Heart right ventricle (tissue), 16 donors: ENCODE measurements at regions not wholly inside any gene's neighbourhood (a gene's known extent, or its start where the extent isn't known, plus 50 kb on each side); places are given as distances from the start of the nearest gene placed in this dataset.

Experiments
- ATAC-seq, 8 donors: fragments of 200-7000 bp; cut with Tn5 transposase; one replicate each; pipeline ENCODE4 v1.9.1; 2020; ENCODE audit warnings: mild to moderate bottlenecking in 8 of 8, moderate library complexity in 8 of 8, moderate number of reproducible peaks in 1 of 8
- DNase-seq, 2 donors: peaks; one replicate each; pipeline ENCODE4 v3.0.0-alpha.2; 2020
- H3K27ac ChIP-seq, 10 donors: fragments of 200-600 bp; sonication (generic) in 2 of 10; one replicate each; pipeline versions ENCODE4 v1.5.0 to v1.8.0; 2020 to 2022; ENCODE audit warnings: mild to moderate bottlenecking in 3 of 10
- H3K27me3 ChIP-seq, 7 donors: fragments of 200-600 bp; one replicate each; pipeline ENCODE4 v1.8.0; 2021 to 2022; ENCODE audit warnings: mild to moderate bottlenecking in 2 of 7
- H3K36me3 ChIP-seq, 9 donors: fragments of 200-600 bp; sonication (generic) in 1 of 9; one replicate each; pipeline versions ENCODE4 v1.5.0 to v1.8.0; 2020 to 2022; ENCODE audit warnings: mild to moderate bottlenecking in 2 of 9
- H3K4me1 ChIP-seq, 9 donors: fragments of 200-600 bp; sonication (generic) in 1 of 9; one replicate each; pipeline versions ENCODE4 v1.5.0 to v1.8.0; 2020 to 2022; ENCODE audit warnings: mild to moderate bottlenecking in 4 of 9
- H3K4me3 ChIP-seq, 10 donors: fragments of 200-600 bp; sonication (generic) in 2 of 10; one replicate each; pipeline versions ENCODE4 v1.5.0 to v1.8.0; 2020 to 2022; ENCODE audit warnings: mild to moderate bottlenecking in 7 of 10, moderate library complexity in 2 of 10
- H3K9me3 ChIP-seq, 11 donors: fragments of 200-600 bp in 10 of 11; sonication (generic) in 2 of 11; one replicate each; pipeline versions ENCODE4 v1.5.0 to v1.8.0; 2013 to 2022; ENCODE audit warnings: mild to moderate bottlenecking in 2 of 11, control low read depth in 1 of 11, moderate library complexity in 1 of 11
- WGBS, 2 donors: extraction: QIAGEN DNeasy Blood & Tissue Kit; methylation state at CpG; one replicate each; pipeline ENCODE4 v1.1.7; 2013; ENCODE audit warnings: inconsistent platforms in 1 of 2; 5-methylcytosine and 5-hydroxymethylcytosine counted together
- intact Hi-C, 10 donors: fragments of 100-400 bp; cut with DNase I; formaldehyde crosslinking; loops; one replicate each; pipeline versions ENCODE4 v1.11.1 to v1.14.2; 2022
- TF ChIP-seq, protein P1 (sequence below), 9 donors: fragments of 200-600 bp; sonication (generic) in 2 of 9; IDR thresholded peaks; one replicate each; pipeline versions ENCODE4 v1.5.0 to v1.8.0; 2021 to 2022; ENCODE audit warnings: antibody characterized with exemption in 9 of 9, mild to moderate bottlenecking in 5 of 9, moderate library complexity in 1 of 9
- donor health status: Arrhythmogenic right ventricular cardiomyopathy.
- donor health status: ischemic (EF 13 %, LVEDD 7.1; RV severe dilation, severe dysfunction).
- donor health status: healthy with polysubstance abuse.
- donor health status: DM: no; HTN: yes; CAD: no.
- donor health status: DM: no; HTN: no; CAD: no.
- donor health status: ischemic (EF 25% LVEDD 6.9; RV normal size, moderate dysfunction).
- donor health status: ischemic (EF 25% LVEDD 5.7; RV mildly dilated, moderate dysfunction).
- donor health status: healthy.
- donor health status: DM: yes; HTN: yes; CAD: no.
- donor health status: Ischemic cardiomyopathy.
- donor health status: ischemic (EF 35%, LVEDD 5.7; RV mildly dilated, moderate dysfunction).
- donor health status: nonischemic (EF 11% LVEDD 7.7; RV severe dilation, severe dysfunction).
- donor health status: DM: yes; HTN: yes; CAD: no.
- donor health status: PGD.
- donor health status: ischemic (EF 29% LVEDD 5.4; RV normal size, mild dysfunction).
- donor health status: nonischemic (EF 23%, LVEDD 6.1; RV moderate dilation, normal function).

DNA sequence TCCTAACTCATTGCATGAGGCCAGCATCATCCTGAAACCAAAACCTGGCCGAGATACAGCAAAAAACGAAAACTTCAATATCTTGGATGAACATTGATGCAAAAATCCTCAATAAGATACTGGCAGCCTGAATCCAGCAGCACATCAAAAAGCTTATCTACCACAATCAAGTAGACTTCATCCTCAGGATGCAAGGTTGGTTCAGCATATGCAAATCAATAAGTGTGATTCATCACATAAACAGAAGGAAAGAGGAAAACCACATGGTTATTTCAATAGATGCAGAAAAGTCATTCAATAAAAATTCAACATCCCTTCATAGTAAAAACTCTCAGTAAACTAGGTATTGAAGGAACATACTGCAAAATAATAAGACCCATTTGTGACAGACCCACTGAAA is 56.5 kb upstream of the PPFIA2 start:
- intact Hi-C loops: no loop called here
- no peak overlapping the region for H3K4me3 ChIP-seq
- ATAC-seq: no peak
- TF ChIP-seq, protein P1, sequence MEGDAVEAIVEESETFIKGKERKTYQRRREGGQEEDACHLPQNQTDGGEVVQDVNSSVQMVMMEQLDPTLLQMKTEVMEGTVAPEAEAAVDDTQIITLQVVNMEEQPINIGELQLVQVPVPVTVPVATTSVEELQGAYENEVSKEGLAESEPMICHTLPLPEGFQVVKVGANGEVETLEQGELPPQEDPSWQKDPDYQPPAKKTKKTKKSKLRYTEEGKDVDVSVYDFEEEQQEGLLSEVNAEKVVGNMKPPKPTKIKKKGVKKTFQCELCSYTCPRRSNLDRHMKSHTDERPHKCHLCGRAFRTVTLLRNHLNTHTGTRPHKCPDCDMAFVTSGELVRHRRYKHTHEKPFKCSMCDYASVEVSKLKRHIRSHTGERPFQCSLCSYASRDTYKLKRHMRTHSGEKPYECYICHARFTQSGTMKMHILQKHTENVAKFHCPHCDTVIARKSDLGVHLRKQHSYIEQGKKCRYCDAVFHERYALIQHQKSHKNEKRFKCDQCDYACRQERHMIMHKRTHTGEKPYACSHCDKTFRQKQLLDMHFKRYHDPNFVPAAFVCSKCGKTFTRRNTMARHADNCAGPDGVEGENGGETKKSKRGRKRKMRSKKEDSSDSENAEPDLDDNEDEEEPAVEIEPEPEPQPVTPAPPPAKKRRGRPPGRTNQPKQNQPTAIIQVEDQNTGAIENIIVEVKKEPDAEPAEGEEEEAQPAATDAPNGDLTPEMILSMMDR (IDR thresholded peaks at IDR 0.05): no peak
- 56 to 84% methylated on average over 2 of the region's 2 CpGs for WGBS, 2 donors
- peaks cover 0 to 22% (median 2%) of the 10 kb centered on the region in 11 donors for H3K9me3 ChIP-seq
- H3K27me3 ChIP-seq: peaks cover 0 to 20% (median 0%) of the 10 kb centered on the region in 7 donors
- peaks cover 0 to 10% (median 0%) of the 10 kb centered on the region in 9 donors for H3K4me1 ChIP-seq
- no peak overlapping the region for H3K27ac ChIP-seq
- DNase-seq: no peak
- H3K36me3 ChIP-seq: no peaks in the 10 kb centered on the region

DNA sequence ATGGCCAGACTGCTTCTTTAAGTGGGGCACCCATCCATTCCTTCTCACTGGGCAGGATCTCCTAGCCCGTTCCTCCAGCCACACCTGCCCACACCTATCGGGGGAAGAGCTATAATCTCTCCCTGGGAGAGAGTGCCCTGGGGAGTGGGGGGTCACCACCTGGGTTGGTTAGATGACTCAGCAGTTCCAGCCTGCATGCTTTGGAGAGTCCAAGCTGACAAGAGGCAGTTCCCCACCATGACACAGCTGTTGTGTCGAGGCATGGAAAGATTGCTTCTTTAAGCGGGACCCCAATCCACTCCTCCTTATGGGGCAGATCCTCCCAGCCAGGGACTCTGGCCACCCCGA is 52.6 kb upstream of the PPFIA2 start:
- H3K27me3 ChIP-seq: peaks cover 0 to 20% (median 0%) of the 10 kb centered on the region in 7 donors
- DNase-seq (no peak), ATAC-seq (no peak)
- H3K4me3 ChIP-seq: no peak overlapping the region
- 87 to 88% methylated on average over 5 of the region's 5 CpGs for WGBS, 2 donors
- intact Hi-C loops: no loop called here
- H3K4me1 ChIP-seq: peaks cover 0 to 20% (median 0%) of the 10 kb centered on the region in 9 donors
- peaks cover 0 to 15% (median 0%) of the 10 kb centered on the region in 11 donors for H3K9me3 ChIP-seq
- no peak overlapping the region for H3K27ac ChIP-seq
- TF ChIP-seq, protein P1 (IDR thresholded peaks at IDR 0.05): no peak
- no peaks in the 10 kb centered on the region for H3K36me3 ChIP-seq

DNA sequence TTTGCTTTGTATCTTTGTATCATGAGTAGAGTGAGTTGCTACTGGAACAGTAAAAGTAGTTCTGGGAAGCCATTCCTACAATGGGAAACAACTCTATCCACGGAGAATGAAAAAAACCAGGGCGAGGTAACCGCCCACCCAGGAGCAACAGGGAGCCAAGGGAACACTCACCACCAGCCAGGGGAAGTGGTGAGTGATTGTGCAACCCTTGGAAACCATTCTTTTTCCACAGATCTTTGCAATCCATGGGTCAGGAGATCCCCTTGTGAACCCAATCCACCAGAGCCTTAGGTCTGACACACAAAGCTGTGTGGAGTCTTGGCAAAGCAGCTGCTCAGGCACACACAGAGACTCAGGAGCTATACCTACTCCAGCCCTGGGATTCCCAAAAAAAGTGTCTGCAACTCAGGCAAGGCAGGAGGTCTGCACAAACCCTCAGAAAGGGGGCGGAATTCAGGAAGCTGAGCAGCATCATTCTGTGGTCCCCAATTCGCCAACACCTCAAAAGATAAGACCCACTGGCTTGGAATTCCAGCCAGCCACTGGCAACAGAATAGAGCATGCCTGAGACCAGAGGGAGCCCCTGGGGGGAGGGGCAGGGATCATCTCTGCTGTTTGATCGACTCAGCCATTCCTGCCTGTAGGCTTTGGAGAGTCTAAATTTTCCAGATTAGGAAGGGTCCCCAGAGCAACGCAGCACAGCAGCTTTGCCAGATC is 52.1 kb upstream of the PPFIA2 start:
- Histone ChIP-seq H3K27me3 (peaks cover 0 to 20% (median 0%) of the 10 kb centered on the region in 7 donors), H3K9me3 (peaks cover 0 to 10% (median 0%) of the 10 kb centered on the region in 11 donors), H3K4me3 (no peak overlapping the region), H3K4me1 (peaks cover 0 to 20% (median 0%) of the 10 kb centered on the region in 9 donors), H3K36me3 (no peaks in the 10 kb centered on the region), H3K27ac (no peak overlapping the region)
- ATAC-seq: peak in 1 of 8 donors; percentile 69
- intact Hi-C loops: no loop called here
- WGBS, 2 donors: 85% methylated on average over 7 of the region's 7 CpGs
- TF ChIP-seq, protein P1 (IDR thresholded peaks at IDR 0.05): no peak
- no peak for DNase-seq

DNA sequence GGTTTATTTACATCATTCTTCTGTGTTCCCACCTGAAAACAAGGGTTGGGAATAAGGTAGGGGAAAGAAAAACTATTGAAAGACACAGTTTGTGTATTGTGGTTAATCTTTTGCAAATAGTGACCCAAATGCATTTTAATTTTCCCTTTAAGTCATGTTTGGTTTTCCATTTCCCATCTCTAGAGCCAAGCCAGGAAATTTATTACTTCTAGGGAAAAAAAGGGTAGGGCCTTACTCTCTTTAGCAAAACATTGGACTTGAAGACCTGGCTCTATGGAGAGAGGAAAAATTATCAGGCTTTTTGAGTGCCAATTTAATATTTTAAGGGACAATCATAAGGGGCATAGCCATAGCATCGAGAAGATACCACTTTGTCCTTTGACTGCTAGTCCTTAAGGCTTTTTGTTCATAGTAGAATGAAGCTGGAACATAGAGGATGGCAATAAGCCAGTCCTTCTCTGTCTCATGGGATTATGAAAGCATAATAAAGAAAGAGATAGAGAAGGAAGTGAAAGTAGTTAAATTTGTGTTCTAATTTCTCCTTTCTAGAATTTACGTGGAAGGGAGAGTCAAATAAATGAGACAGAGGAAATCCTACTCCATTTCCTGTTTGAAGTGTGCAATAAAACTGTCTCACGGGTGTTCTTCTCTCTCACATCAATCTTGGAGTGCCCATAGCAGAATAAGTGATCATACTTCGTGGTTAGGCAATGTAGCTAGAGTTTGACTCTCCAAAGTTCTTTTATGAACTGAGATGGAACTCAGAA is 50.9 kb upstream of the PPFIA2 start:
- TF ChIP-seq, protein P1 (IDR thresholded peaks at IDR 0.05): no peak
- ATAC-seq: peak in 1 of 8 donors; percentile 4
- Histone ChIP-seq H3K9me3 (peaks cover 0 to 16% (median 0%) of the 10 kb centered on the region in 11 donors), H3K4me1 (peaks cover 0 to 20% (median 0%) of the 10 kb centered on the region in 9 donors), H3K27me3 (peaks cover 0 to 20% (median 0%) of the 10 kb centered on the region in 7 donors), H3K4me3 (no peak overlapping the region), H3K27ac (peak overlapping the region in 1 of 10 donors; percentile 31), H3K36me3 (no peaks in the 10 kb centered on the region)
- DNase-seq: no peak
- WGBS, 2 donors: 44 to 48% methylated on average over 4 of the region's 4 CpGs
- intact Hi-C loops: no loop called here
